GM23248 (cell line): ENCODE measurements at regions not wholly inside any gene's neighbourhood (a gene's known extent, or its start where the extent isn't known, plus 50 kb on each side); places are given as distances from the start of the nearest gene placed in this dataset.
"Not testable (repeated sequence)": the region's sequence is repeated elsewhere in the genome, so short reads cannot be mapped to it uniquely, and the experiment has no call there.

Experiments used
- DNase-seq: peaks from one replicate; pipeline ENCODE4 v3.0.0-alpha.2; 2015
- H2AFZ ChIP-seq: fragments of 200-600 bp; sonication (generic); 2 replicates; pipeline ENCODE4 v1.6.1; 2016; ENCODE audit warnings: antibody characterized with exemption
- H3F3A ChIP-seq: fragments of 200-600 bp; sonication (generic); 2 replicates; pipeline ENCODE4 v1.6.1; 2016; ENCODE audit warnings: mild to moderate bottlenecking, antibody characterized with exemption, mixed run types; ENCODE audit not compliant: insufficient read depth
- H3K27ac ChIP-seq: fragments of 200-600 bp; sonication (generic); 2 replicates; pipeline ENCODE4 v1.5.1; 2016; ENCODE audit warnings: mild to moderate bottlenecking
- H3K27me3 ChIP-seq: fragments of 200-600 bp; sonication (generic); replicated peaks from 2 replicates; pipeline ENCODE4 v1.6.1; 2016; ENCODE audit warnings: mild to moderate bottlenecking; ENCODE audit not compliant: insufficient read depth
- H3K36me3 ChIP-seq: fragments of 200-600 bp; sonication (generic); 2 replicates; pipeline ENCODE4 v1.6.1; 2016; ENCODE audit warnings: low read depth, mild to moderate bottlenecking
- H3K4me1 ChIP-seq: fragments of 200-600 bp; sonication (generic); 2 replicates; pipeline ENCODE4 v1.6.1; 2016; ENCODE audit warnings: mild to moderate bottlenecking; ENCODE audit not compliant: insufficient read depth
- H3K4me2 ChIP-seq: fragments of 200-600 bp; sonication (generic); one replicate; pipeline ENCODE4 v1.6.1; 2016; ENCODE audit warnings: mild to moderate bottlenecking; ENCODE audit not compliant: unreplicated experiment
- H3K4me3 ChIP-seq: fragments of 200-600 bp; sonication (generic); 2 replicates; pipeline ENCODE4 v1.5.1; 2016; ENCODE audit warnings: mild to moderate bottlenecking
- H3K79me2 ChIP-seq: fragments of 200-600 bp; sonication (generic); 2 replicates; pipeline ENCODE4 v1.6.1; 2016; ENCODE audit warnings: mild to moderate bottlenecking; ENCODE audit not compliant: insufficient read depth
- H3K9ac ChIP-seq: fragments of 200-600 bp; sonication (generic); 2 replicates; pipeline ENCODE4 v1.6.1; 2016; ENCODE audit warnings: mild to moderate bottlenecking
- H3K9me2 ChIP-seq: fragments of 200-600 bp; sonication (generic); 2 replicates; pipeline ENCODE4 v1.6.1; 2016; ENCODE audit warnings: mixed run types, mild to moderate bottlenecking, moderate library complexity; ENCODE audit not compliant: insufficient read depth
- H3K9me3 ChIP-seq: fragments of 200-600 bp; sonication (generic); one replicate; pipeline ENCODE4 v1.6.1; 2017; ENCODE audit warnings: low read depth
- H4K20me1 ChIP-seq: fragments of 200-600 bp; sonication (generic); 2 replicates; pipeline ENCODE4 v1.6.0; 2016; ENCODE audit not compliant: insufficient read depth
- EZH2 ChIP-seq: fragments of 200-600 bp; sonication (generic); IDR thresholded peaks from 2 replicates; pipeline ENCODE4 v1.6.1; 2018; ENCODE audit warnings: antibody characterized with exemption, mild to moderate bottlenecking; ENCODE audit not compliant: insufficient read depth, poor library complexity, severe bottlenecking
- EZH2phosphoT487 ChIP-seq: fragments of 200-600 bp; sonication (generic); IDR thresholded peaks from 2 replicates; pipeline ENCODE4 v1.6.1; 2018; ENCODE audit warnings: antibody characterized with exemption, moderate library complexity, mild to moderate bottlenecking, low read depth; ENCODE audit not compliant: insufficient read depth
- WGBS, 2 experiments: methylation state at CpG; one replicate each; pipeline ENCODE4 v1.1.6; 2015 to 2017; ENCODE audit warnings: low lambda C conversion rate in 2 of 2, low coverage in 1 of 2; ENCODE audit errors: missing lambda C conversion rate in 2 of 2; 5-methylcytosine and 5-hydroxymethylcytosine counted together
- in situ Hi-C: fragments of 300-500 bp; cut with MboI; formaldehyde crosslinking; loops from 2 replicates; pipeline ENCODE4 v1.15.0; 2020

GRCh38 chr6:76516924-76517323 lies 444.5 kb upstream of the IMPG1 start:
- Histone ChIP-seq H3K79me2 (no peaks in the 10 kb centered on the region), H3K27ac (no peak overlapping the region), H3K9me2 (no peaks in the 10 kb centered on the region), H3K9ac (no peak overlapping the region), H3K4me3 (no peak overlapping the region), H3K27me3 (no peaks in the 10 kb centered on the region), H4K20me1 (no peaks in the 10 kb centered on the region), H3F3A (no peaks in the 10 kb centered on the region), H3K9me3 (no peaks in the 10 kb centered on the region), H2AFZ (no peak overlapping the region), H3K4me2 (no peak overlapping the region), H3K36me3 (no peaks in the 10 kb centered on the region), H3K4me1 (no peaks in the 10 kb centered on the region)
- in situ Hi-C loops = no loop called here
- TF ChIP-seq EZH2phosphoT487 (no peak), EZH2 (no peak)
- DNase-seq = no peak
- 7 to 8% methylated on average over 4 of the region's 4 CpGs for WGBS, 2 experiments

- in situ Hi-C loops = no loop called here
- no peak overlapping the region for H3K4me2 ChIP-seq
These were observed 438.0 kb upstream of the IMPG1 start for GRCh38 chr6:76510489-76510888.

DNA sequence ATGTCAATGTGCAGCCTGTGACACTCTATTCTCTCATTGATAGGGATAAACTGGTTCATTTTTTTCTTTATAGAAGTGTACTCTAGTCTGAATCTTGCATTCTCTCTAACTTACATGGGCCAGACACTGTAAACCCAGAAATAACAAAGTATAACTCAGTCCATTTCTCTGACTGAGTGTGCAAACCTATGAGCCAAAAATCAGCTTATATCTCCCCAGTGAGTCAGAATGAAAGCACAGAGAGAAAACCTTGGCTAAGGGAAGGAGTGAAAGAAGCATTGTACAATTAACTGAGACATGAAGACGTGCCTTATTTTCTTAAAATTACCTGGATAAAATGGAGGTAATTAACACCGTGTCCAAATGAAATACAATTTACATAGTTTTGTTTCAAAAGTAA lies 436.9 kb upstream of the IMPG1 start:
- Histone ChIP-seq H3K9ac (no peak overlapping the region), H3K9me3 (no peaks in the 10 kb centered on the region), H3K4me3 (no peak overlapping the region), H3K9me2 (no peaks in the 10 kb centered on the region), H3K27me3 (no peaks in the 10 kb centered on the region), H3K79me2 (no peaks in the 10 kb centered on the region), H3K4me1 (no peaks in the 10 kb centered on the region), H3K4me2 (no peak overlapping the region), H4K20me1 (no peaks in the 10 kb centered on the region), H2AFZ (no peak overlapping the region), H3K36me3 (no peaks in the 10 kb centered on the region), H3K27ac (no peak overlapping the region), H3F3A (no peaks in the 10 kb centered on the region)
- TF ChIP-seq EZH2 = no peak
- TF ChIP-seq EZH2phosphoT487 = no peak
- no peak for DNase-seq
- in situ Hi-C loops = no loop called here
- WGBS, 2 experiments = 20 to 21% methylated on average over 2 of the region's 2 CpGs

More at GRCh38 chr6:76510489-76510888, 438.0 kb upstream of the IMPG1 start:
- Histone ChIP-seq H3K27me3 (no peaks in the 10 kb centered on the region), H4K20me1 (no peaks in the 10 kb centered on the region), H3K4me3 (no peak overlapping the region), H2AFZ (no peak overlapping the region), H3K9ac (no peak overlapping the region), H3F3A (no peaks in the 10 kb centered on the region), H3K36me3 (no peaks in the 10 kb centered on the region), H3K27ac (no peak overlapping the region), H3K79me2 (no peaks in the 10 kb centered on the region), H3K9me2 (no peaks in the 10 kb centered on the region), H3K4me1 (no peaks in the 10 kb centered on the region), H3K9me3 (no peaks in the 10 kb centered on the region)
- TF ChIP-seq EZH2phosphoT487 (no peak), EZH2 (no peak)
- no peak for DNase-seq

DNA sequence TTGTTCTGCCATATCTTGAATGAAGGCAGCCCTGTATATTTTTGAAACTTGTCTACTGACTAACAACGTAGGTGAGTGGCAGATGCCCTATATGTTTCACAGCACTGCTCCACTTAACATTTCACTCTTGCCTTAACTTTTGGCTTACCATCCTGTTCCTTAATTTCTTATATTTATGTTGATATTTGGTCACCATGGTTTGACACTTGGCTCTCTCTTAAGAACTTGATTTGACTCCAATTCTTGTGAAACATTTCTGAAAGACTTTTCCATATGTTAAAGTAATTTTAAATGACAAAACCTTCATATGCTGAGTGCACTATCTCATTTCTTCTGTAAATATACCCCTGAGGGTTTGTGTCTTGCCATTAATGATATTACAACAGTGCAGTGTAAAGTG lies 434.3 kb upstream of the IMPG1 start:
- Histone ChIP-seq H3F3A (no peaks in the 10 kb centered on the region), H3K27ac (no peak overlapping the region), H2AFZ (no peak overlapping the region), H3K9me3 (no peaks in the 10 kb centered on the region), H3K4me3 (no peak overlapping the region), H3K9ac (no peak overlapping the region), H3K27me3 (no peaks in the 10 kb centered on the region), H3K9me2 (no peaks in the 10 kb centered on the region), H3K36me3 (no peaks in the 10 kb centered on the region), H3K4me2 (no peak overlapping the region), H3K79me2 (no peaks in the 10 kb centered on the region), H3K4me1 (no peaks in the 10 kb centered on the region), H4K20me1 (no peaks in the 10 kb centered on the region)
- no peak for TF ChIP-seq EZH2phosphoT487
- no peak for TF ChIP-seq EZH2
- no peak for DNase-seq
- WGBS, 2 experiments = 17% methylated on average over 1 of the region's 1 CpG
- in situ Hi-C loops = no loop called here

- DNase-seq = no peak
- Histone ChIP-seq H3K9me2 (no peaks in the 10 kb centered on the region), H3K4me3 (no peak overlapping the region), H3K4me2 (no peak overlapping the region), H3K27ac (no peak overlapping the region), H2AFZ (no peak overlapping the region), H3K79me2 (no peaks in the 10 kb centered on the region), H3K36me3 (no peaks in the 10 kb centered on the region), H3K27me3 (no peaks in the 10 kb centered on the region), H3K9me3 (no peaks in the 10 kb centered on the region), H3F3A (no peaks in the 10 kb centered on the region), H3K4me1 (no peaks in the 10 kb centered on the region), H4K20me1 (no peaks in the 10 kb centered on the region), H3K9ac (no peak overlapping the region)
- TF ChIP-seq EZH2 = no peak
- TF ChIP-seq EZH2phosphoT487 = no peak
- in situ Hi-C loops = no loop called here
- WGBS, 2 experiments = 39 to 71% methylated on average over 2 of the region's 2 CpGs
These were observed 423.4 kb upstream of the IMPG1 start for GRCh38 chr6:76495909-76496308.

GRCh38 chr6:76491376-76491775 lies 418.9 kb upstream of the IMPG1 start:
- H3K27ac ChIP-seq, H3K36me3 ChIP-seq, H3K27me3 ChIP-seq, H3K4me1 ChIP-seq, H3K4me3 ChIP-seq, H4K20me1 ChIP-seq, H3K9me2 ChIP-seq, H3K79me2 ChIP-seq, H3K4me2 ChIP-seq, DNase-seq, H3K9ac ChIP-seq, H2AFZ ChIP-seq, in situ Hi-C loops, H3K9me3 ChIP-seq, H3F3A ChIP-seq: not testable (repeated sequence)
- WGBS, 2 experiments = 33 to 53% methylated on average over 3 of the region's 3 CpGs
